Islet of Langerhans (tissue), 1 donor: ENCODE measurements at regions not wholly inside any gene's neighbourhood (a gene's known extent, or its start where the extent isn't known, plus 50 kb on each side); places are given as distances from the start of the nearest gene placed in this dataset.
"Not testable (repeated sequence)": the region's sequence is repeated elsewhere in the genome, so short reads cannot be mapped to it uniquely, and the experiment has no call there.

Experiments
- FAIRE-seq: peaks from one replicate; lab custom pipeline; 2011; peaks lifted over from hg19 to GRCh38; lab: Jason Lieb, UNC

DNA sequence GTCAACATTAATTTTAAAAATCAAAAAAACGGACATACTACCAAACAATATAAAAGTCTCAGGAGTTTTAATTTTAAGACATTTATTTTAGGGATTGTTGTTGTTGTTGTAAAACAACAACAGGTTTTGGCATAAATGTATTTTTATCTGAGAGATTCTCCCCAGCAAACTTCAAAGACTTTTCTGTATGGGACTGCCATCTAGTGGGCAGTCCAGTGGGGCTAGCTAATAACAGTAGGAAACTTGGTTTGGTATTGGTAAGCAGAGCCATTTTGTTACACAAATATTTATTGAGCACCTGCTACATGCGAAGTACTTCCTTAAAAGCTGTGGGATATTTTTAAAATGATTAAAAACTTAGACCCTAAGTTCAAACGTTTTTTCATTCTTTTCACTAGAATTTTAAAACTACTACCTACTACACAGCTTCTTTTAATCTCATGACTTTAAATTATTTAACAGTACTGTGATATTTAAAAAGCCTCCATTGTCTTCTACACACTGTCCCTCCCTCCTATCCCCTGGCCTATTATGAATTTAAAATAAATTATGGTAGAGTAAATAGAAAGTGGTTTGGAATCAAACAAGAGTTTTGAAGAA is 1028.4 kb upstream of the INTU start:
- peak; percentile 71 for FAIRE-seq

GRCh38 chr4:126610933-126611332 is 1021.8 kb upstream of the INTU start:
- no peak for FAIRE-seq

DNA sequence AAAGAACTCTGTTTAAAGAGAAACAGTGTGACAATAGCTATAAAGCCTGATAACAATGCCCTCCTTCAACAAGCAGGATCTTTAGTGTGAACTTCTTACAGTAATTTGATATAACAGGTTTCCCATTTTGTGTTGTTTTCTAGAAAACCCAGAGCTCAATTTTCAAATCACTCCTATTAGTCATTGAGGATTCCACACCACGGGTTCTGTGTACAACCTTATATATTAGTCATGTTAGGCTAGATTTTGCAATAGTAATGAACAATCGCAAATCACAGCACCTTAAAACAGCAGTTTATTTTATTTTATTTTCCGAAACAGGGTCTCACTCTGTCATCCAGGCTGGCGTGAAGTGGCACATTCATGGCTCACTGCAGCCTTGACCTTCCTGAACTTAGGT is 1020.9 kb upstream of the INTU start:
- no peak for FAIRE-seq

DNA sequence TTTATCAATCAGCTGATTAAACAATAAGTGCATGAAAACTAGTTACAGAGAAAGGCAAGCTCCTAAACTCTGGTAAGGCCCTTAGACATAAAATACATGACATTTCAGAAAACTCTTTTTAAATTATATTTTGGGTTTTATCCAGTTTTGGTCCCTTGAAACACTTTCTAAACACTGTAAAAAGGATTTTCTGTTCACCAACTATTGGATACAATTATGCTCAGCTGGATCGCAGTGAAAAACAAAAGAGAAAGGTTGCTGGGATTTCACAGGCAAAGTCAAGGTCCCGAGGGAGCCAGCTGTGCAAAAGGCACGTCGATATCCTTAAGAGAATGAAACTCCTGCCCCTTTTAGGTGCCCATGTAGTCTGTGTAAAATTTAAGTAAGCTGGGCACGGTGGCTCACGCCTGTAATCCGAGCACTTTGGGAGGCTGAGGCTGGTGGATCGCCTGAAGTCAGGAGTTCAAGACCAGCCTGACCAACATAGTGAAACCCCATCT is 1018.4 kb upstream of the INTU start:
- FAIRE-seq, result no peak

GRCh38 chr4:126616795-126617194 is 1016.0 kb upstream of the INTU start:
- FAIRE-seq, result no peak

- FAIRE-seq, result no peak
Measured at GRCh38 chr4:126627255-126627654, 1005.5 kb upstream of the INTU start.

DNA sequence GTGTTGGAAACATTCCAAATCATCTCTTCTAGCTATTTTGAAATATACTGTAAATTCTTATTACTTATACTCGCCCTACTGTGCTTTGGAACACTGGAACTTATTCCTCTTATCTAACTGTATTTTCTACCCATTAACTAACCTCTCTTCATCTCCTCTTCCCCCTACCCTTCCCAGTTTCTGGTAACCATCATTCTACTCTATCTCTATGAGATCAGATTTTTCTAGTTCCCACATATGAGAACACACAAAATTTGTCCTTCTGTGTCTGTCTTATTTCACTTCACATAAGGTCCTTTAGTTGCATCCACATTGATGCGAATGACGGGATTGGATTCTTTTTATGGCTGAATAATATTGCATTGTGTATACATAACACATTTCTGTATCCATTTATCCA is 1003.8 kb upstream of the INTU start:
- FAIRE-seq, result no peak

GRCh38 chr4:126630230-126630629 is 1002.5 kb upstream of the INTU start:
- no peak for FAIRE-seq

GRCh38 chr4:126633306-126633705 is 999.5 kb upstream of the INTU start:
- FAIRE-seq, result no peak

GRCh38 chr4:126637706-126638105 is 995.1 kb upstream of the INTU start:
- no peak for FAIRE-seq

GRCh38 chr4:126647320-126647719 is 985.4 kb upstream of the INTU start:
- no peak for FAIRE-seq

- no peak for FAIRE-seq
Measured at GRCh38 chr4:126647756-126648397, 984.9 kb upstream of the INTU start.

DNA sequence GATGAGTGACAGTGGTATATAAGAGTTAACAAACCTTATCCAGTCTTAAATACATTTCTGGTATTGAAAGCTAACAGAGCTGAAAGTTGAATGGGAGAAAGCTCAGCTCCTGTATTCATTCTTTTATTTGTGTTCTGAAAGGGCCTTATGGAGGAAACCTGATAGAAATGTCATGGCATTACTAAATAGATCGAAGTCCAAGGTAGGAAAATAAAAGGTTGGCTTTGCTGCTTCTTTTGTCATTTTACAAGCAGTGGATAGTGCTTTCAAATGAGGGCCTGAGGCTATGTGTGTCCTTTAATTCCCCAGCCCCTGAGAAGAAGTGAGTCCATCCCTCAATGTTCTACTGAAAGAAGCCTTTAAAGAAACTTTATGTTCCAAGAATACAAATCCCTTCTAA is 974.3 kb upstream of the INTU start:
- no peak for FAIRE-seq

- FAIRE-seq, result no peak
Measured at GRCh38 chr4:126661194-126661593, 971.6 kb upstream of the INTU start.

DNA sequence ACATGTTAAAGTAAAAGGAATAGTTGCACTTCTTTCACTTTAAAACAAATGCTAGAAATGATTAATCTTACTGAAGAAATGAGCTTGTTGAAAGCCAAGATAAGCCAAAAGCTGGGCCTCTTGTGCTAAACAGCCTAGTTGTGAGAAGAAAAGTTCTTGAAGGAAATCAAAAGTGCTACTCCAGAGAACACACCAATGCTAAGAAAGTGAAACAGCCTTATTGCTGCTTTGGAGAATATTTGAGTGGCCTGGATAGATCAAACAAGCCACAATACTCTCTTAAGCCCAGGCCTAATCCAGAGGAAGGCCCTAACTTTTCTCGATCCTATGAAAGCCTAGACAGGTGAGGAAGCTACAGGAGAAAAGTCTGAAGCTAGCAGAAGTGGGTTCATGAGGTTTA is 967.9 kb upstream of the INTU start:
- no peak for FAIRE-seq

GRCh38 chr4:126670038-126670437 is 962.7 kb upstream of the INTU start:
- not testable (repeated sequence) for FAIRE-seq

GRCh38 chr4:126678618-126679017 is 954.1 kb upstream of the INTU start:
- FAIRE-seq, result no peak

GRCh38 chr4:126679303-126679702 is 953.5 kb upstream of the INTU start:
- FAIRE-seq, result no peak

DNA sequence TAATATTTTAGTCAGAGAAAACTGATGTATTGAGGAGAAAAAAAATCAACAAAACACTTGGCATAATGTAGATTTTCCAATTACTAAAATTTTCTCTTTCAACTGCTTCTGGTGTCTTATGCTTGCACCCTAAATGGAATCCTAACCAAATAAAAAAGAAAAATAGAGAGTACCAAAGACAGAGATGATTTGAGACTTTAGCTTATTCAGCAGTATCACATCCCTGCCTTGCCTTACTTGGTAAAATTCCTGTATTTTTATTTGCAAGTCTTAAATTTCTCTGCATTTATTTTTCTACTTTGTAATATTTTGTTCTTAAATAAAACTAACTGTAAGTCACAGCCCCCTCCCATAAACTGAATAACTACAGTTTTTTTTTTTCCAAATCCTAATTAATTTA is 950.5 kb upstream of the INTU start:
- no peak for FAIRE-seq

- no peak for FAIRE-seq
Measured at GRCh38 chr4:126686491-126686890, 946.3 kb upstream of the INTU start.

DNA sequence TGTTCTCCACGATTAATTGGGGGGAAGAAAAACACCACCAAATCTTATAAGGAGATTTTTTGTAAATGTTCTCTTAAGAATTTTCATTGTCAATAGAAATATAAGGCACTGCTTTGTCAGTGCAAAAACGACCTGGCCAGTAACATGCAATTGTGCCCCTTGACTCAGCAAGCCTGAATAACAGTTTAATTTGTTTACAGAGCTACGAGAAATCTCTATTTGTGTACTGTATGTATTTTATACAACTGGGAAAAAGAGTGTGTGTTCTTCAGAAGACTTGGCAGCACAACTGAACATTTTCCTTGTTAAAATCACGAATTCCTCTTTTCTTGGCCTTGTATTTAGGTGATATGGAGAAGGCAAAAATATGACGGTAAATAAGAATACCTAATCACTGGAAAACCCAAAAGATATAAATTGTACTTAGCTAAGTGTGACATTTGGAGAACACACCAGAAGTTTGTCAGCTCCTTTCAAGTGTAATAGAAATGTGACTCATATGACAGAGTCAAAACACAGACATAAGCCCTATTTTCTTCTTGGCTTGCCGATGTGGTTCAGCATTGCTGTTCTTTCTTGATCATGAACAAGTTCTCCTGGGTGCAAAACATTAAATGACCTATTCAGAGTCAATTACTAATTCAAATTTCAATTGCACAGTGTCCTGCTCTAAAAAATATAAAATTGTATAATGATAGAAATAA is 945.0 kb upstream of the INTU start:
- FAIRE-seq, result no peak

- FAIRE-seq, result no peak
Measured at GRCh38 chr4:126691797-126692196, 941.0 kb upstream of the INTU start.

GRCh38 chr4:126697748-126698147 is 935.0 kb upstream of the INTU start:
- FAIRE-seq, result no peak

- FAIRE-seq, result no peak
Measured at GRCh38 chr4:126698224-126698623, 934.5 kb upstream of the INTU start.
